SW 1271 (cell line): ENCODE measurements at regions not wholly inside any gene's neighbourhood (a gene's known extent, or its start where the extent isn't known, plus 50 kb on each side); places are given as distances from the start of the nearest gene placed in this dataset.

ENCODE experiments used
- DNase-seq, 2 experiments: peaks; one replicate each; lab custom pipeline; 2025; lab: John Stamatoyannopoulos, UW

- no peak for DNase-seq
Measured at GRCh38 chr18:46265196-46266156, 161.3 kb downstream of the HAUS1 start.

- DNase-seq: no peak
Measured at GRCh38 chr18:46266473-46266872, 162.3 kb downstream of the HAUS1 start.

GRCh38 chr18:46268671-46269070, 164.5 kb downstream of the HAUS1 start:
- no peak for DNase-seq

GRCh38 chr18:46269275-46269674, 165.1 kb downstream of the HAUS1 start:
- DNase-seq: no peak

GRCh38 chr18:46271488-46271887, 167.3 kb downstream of the HAUS1 start:
- no peak for DNase-seq

GRCh38 chr18:46273861-46274260, 169.7 kb downstream of the HAUS1 start:
- no peak for DNase-seq

- no peak for DNase-seq
Measured at GRCh38 chr18:46274266-46274665, 170.1 kb downstream of the HAUS1 start.

GRCh38 chr18:46275370-46275769, 171.2 kb downstream of the HAUS1 start:
- DNase-seq: no peak

- no peak for DNase-seq
Measured at GRCh38 chr18:46276748-46277147, 172.6 kb downstream of the HAUS1 start.

GRCh38 chr18:46278481-46279465, 174.6 kb downstream of the HAUS1 start:
- no peak for DNase-seq

- DNase-seq: no peak
Measured at GRCh38 chr18:46279673-46280072, 175.5 kb downstream of the HAUS1 start.

GRCh38 chr18:46281185-46282176, 177.3 kb downstream of the HAUS1 start:
- peak in 1 of 2 experiments; percentile 28 for DNase-seq

GRCh38 chr18:46282177-46282570, 178.0 kb downstream of the HAUS1 start:
- DNase-seq: no peak

GRCh38 chr18:46282646-46283045, 178.5 kb downstream of the HAUS1 start:
- DNase-seq: no peak

- no peak for DNase-seq
Measured at GRCh38 chr18:46283268-46283667, 179.1 kb downstream of the HAUS1 start.

GRCh38 chr18:46283895-46284295, 179.7 kb downstream of the HAUS1 start:
- no peak for DNase-seq

GRCh38 chr18:46289463-46289862, 185.3 kb downstream of the HAUS1 start:
- no peak for DNase-seq

- no peak for DNase-seq
Measured at GRCh38 chr18:46289931-46290330, 185.7 kb downstream of the HAUS1 start.

GRCh38 chr18:46290440-46291020, 186.3 kb downstream of the HAUS1 start:
- no peak for DNase-seq

- no peak for DNase-seq
Measured at GRCh38 chr18:46291149-46291548, 187.0 kb downstream of the HAUS1 start.

- no peak for DNase-seq
Measured at GRCh38 chr18:46293742-46294181, 189.6 kb downstream of the HAUS1 start.
